ENCODE measurements at regions not wholly inside any gene's neighbourhood (a gene's known extent, or its start where the extent isn't known, plus 50 kb on each side); places are given as distances from the start of the nearest gene placed in this dataset.

DNA sequence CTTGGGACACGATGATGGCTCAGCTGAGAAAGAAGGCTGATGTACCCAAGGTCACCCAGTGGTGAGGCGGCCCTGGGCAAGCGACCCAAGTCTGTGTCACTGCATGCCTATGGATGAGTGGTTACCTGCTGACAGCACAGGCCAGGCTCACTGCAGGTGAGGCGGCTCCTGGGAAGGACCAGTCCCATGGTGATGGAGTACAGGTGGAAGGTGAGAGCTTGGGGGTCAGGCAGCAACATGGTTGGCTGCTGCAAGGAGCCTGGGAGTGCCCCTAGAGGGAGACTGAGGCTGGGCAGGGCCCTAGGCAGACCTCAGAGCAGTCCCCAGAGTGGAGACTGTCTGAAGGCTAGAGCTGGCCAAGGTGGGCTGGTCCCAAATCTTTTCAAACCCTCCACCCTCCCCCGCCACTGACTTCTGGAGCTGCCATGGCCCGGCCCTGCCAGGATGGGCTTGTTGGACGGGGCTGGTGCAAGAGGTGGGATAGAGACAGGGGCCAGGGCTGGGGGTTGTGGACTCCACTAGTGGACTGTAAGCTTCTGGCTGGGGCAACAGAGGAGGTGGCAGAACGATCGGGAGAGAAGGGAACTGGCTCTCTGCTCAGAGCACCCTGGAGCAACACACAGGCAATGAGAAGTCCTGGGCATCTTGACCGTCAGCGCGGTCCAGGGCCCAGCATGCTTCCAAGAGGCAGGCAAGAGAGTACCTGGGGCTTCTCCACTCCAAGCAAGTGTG lies 72.5 kb upstream of the SLC6A11 start:
- DNase-seq, result no peak

DNA sequence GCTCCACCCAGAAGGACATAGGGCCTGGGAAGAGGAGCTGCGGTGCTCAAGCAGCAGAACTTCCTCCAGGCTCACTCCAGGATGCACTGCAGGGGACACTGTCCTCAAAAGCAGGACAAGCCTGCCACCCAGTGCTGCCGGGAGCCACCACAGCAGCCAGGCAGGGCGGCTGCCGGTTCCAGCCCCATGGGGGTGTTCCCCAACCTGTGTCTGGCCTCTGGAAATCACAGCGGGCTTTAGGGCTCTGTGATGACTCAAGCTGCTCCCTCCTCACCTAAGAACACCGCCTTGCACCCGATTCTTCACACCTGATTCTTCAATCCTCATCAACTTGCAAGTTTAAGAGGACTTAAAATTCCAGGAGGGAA lies 71.9 kb upstream of the SLC6A11 start:
- peak; percentile 2 for DNase-seq

DNA sequence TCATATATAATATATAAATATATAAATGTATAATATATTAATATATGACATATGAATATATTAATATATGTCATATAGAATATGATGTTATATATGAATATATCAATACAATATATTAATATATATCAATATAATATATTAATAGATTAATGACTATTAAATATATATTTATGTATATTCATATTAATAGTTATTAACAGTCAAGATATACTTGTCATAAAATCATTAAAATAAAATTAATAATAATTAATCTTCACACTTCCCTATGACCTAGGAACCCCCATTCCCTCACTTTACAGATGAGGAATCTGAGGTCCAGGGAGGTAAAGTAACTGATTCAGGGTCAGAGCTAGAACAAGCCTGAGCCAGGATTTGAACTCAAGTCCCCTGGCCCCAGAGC lies 70.6 kb upstream of the SLC6A11 start:
- DNase-seq, result no peak

DNA sequence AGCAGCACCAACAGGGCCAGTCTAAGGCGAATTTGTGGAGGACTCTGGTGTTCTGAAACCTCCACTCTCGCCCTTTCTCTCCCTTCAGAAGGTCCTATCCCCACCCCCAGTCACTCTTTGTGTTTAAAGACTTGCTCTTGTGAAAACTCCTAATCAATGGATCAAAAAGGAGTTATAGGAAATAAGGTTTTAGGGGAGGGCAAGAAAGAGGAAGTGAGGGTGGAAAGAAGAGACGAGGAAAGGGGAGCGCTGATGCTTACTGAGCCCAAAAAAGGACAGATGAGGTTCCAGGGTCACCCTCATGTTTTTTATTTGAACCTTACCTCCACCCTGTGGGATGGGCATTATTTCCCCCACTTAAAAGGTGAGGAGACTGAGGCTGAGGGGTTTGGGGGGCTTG lies 70.0 kb upstream of the SLC6A11 start:
- DNase-seq, result no peak

DNA sequence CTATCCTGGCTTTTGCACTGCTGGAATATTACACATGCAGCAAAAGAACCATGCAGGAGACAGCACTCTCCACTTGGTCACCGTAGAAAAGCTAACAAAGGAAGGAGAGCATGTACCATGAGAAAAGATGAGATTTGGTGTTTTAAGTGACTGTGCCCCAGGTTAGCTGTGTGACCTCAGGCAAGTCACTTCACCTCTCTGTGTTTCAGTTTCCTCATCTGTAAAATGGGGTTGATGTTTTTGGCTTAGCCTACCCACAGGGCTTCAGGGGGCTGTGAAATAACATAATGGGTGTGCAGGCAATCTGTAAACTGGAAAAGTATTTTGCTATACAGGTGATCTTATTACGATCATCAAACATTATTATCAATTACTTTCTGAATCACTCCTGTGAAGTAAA lies 69.3 kb upstream of the SLC6A11 start:
- no peak for DNase-seq

DNA sequence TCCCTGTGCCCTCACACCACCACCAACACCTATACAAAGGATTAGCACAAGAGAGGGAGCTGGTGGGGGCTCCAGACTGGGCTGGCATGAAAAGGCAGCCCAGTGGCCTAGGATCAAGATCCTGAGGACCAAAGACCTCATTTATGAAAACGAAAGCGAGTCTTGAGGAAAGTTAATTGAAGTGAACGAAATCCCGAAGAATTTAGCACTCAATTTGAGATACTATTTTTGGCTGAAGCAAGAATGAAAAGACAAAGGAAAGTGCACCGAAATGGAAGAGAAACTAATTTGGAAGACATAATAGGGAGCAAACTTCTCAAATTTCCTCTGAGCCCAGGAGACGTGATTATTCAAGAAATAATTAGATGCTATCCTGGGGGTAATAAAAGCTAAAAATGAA lies 68.7 kb upstream of the SLC6A11 start:
- DNase-seq, result no peak

DNA sequence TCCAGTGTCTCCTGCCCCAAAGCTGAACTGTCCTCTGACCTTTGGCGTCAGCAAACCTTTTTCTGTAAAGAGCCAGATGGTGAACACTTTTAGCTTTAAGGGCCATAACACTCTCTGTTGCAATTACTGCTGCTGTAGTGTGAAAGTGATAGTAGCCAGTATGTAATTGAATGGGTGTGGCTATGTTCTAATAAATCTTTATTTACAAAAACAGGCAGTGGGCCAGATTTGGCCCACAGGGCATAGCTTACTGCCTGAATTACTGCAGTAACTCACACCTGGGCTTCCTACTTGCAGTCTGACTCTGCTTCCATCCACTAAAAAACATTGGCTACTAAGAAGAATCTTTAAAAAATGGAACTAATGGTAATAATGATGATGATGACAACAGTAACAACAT lies 68.0 kb upstream of the SLC6A11 start:
- no peak for DNase-seq

DNA sequence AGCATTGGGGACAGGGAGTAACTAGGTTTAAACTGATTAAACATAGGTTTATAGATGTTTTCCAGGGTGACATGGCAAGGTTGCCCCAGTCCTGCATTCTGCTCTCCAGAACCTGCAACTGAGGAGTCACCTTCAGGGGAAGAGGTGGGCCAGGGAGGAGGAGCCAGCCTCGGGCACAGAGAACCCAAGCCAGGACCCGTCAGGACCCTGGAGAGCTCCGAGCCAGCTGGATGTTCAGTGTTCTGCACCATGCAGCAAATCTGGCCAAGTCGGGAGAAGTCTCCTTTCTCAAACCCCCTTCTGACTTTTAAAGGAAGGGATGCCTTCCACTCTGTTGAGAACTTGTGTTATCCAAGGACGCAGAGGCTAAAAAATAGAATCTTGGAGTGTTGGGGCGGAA lies 62.1 kb upstream of the SLC6A11 start:
- DNase-seq, result no peak

DNA sequence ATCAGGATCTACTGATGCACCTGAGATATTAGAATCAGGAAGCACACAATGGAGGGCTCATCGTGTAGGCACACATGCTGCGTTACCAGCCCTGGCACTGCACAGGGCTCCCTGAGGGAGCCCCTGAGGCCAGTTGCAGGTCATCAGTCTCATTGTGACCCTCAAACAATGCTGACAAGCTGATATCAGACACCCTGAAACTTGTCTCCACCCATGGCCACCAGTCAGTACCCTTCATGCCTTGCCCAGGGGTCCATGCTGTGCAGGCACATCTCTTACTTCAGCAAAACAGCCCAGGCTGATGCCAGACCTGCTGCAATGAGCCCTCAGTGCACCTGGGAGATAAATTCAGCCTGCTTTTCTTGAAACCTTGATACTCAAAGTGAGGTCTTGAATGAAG lies 59.5 kb upstream of the SLC6A11 start:
- no peak for DNase-seq

DNA sequence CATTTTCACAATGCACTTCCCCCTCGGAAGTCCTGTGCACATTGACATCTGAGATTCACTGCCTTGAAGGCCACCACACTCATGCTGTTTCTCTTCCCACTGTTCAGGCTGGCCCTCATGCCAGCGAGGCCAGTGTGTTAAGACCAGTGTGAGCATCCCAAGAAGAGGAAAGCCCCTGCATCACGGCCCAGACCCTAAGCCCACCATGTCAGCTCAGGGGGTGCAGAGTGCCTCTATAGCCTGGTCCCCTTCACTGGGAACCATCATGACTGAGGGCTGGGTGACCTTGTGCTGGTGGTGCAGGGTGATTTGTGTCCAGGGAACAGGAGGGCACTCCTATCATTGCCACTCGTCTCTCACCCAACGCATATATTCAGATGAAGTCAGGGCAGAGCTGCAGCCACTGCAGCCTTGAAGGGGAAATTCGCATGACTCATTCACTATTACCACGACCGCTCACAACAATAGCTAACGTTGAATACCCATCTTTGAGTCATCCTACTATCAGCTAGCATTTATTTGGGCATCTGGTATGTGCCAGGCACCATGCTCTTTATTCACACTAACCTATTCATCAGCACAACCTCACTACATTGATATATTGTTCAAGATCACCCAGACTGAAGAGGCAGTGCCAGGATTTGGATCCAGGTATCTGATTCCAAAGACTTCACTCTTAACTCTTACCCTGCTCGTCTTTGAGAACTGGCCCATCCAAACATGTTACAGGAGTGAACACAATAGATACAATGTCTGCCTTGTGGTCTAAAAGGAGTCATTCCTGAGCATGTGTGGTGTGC lies 58.8 kb upstream of the SLC6A11 start:
- no peak for DNase-seq

DNA sequence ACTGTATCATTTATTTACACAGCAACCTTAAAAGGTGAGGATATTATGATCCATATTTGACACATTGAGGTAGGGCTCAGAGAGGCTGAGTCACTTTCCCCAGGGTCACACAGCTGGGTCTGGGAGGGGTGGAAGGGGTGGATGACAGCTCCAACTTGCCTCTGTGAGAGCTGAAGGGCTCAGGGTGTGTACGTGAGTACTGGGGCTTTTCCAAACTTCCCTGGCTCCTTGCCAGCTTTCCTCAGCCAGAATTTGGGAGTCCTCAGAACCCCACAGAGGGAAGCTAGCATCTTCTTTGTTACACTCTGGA lies 58.3 kb upstream of the SLC6A11 start:
- DNase-seq, result no peak

DNA sequence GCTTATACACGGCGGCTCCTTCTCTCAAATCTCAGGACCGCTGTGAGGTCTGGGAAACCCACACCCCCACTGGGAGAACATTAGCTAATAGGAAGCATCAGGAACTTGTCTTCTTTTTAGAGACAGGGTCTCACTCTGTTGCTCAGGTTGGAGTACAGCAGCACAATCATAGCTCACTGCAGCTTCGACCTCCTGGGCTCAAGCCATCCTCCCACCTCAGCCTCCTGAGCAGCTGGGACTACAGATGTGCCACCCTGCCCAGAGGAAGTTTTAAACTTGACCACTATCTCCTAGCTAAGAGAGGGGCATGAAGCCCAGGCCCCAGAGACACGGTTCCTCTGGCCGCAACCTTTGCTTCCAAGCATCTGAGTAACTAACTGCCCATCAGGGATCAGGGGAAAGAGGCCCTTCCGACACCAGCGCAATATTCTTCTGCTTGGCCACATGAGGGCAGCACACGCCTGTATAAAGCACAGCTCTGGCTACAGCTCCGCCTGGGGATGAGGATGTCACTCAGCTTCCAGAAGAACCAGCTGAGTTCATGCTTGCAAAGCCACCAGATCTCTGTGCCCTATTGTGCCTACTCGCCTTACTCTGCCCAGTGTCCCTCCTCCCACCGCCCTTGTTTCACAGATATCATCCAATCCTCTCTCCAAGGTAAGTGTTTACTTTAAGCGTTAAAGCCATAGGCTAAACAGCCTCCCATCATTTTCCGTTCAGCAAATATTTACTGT lies 57.6 kb upstream of the SLC6A11 start:
- DNase-seq, result no peak

DNA sequence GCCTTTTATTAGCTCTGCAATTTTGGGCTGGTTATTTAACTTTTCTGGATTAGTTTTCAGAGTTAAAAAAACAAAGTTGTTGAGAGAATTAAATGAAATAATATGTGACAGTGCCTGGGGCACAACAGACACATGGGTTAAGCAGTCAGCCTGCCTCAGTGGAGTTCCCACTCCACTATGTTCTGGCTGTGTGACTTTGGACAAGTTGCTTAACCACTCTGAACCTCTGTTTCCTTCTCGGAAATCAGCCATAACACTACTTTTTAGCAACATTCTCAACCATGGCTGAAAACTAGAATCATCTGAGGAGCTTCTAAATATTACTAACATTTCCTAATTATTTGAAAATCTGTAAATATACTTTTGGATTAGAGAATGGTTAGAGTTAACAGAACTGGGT lies 56.5 kb upstream of the SLC6A11 start:
- no peak for DNase-seq

DNA sequence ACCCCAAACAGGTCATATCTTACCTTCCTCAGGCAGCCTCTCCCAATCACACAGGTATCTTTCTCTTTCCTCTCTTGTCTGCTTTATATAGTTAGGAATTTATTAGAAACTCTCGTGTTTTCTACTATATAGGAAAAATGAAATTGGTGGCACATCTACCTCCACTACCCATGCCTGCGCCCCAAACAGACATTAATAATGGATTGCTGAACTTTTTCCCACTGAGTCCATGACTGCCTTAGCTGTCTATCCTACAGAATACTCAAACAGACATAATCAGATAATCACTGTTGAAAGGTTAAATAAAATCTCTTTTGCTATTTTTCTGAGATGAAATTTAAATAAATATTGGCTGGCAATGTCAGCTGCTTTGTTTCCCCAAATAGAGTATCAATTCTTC lies 55.8 kb upstream of the SLC6A11 start:
- DNase-seq, result no peak

DNA sequence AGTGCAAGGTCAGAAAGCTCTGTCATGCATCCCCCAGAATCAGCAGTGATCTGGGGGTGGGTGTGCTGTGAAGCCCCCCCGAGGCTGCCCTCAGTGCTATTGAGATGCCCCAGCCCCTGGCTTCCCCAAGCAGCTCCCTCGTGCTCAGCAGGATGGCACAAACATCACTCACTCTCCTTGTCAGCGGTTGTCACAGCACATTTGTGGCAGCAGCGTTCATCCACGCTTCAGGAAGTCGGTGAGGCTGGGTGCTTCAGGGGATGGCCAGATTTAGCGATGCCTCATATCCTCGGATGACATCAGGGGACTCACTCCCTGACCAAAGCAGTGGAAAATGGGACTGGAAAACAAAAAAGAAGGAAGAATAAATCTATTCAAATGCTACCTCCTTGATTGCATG lies 54.4 kb upstream of the SLC6A11 start:
- no peak for DNase-seq

DNA sequence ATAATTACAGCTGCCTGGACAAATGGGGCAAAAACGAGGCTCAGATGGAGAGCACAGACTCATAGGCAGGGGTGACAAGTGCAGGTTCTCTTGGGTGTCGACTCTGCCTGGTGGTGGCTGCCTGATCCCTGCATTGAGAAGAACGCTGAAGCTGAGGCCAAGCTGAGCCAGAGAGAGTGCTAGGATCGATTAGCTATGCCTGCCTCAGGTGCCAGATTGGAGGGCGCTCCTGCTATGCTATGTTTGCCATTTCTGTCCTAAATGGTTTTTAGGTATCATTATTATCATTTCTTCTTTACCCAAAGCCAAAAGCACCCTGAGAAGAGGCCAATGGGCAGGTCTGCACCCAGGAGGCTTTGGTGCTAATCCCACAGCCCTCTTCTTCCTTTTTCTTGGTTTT lies 53.9 kb upstream of the SLC6A11 start:
- no peak for DNase-seq

DNA sequence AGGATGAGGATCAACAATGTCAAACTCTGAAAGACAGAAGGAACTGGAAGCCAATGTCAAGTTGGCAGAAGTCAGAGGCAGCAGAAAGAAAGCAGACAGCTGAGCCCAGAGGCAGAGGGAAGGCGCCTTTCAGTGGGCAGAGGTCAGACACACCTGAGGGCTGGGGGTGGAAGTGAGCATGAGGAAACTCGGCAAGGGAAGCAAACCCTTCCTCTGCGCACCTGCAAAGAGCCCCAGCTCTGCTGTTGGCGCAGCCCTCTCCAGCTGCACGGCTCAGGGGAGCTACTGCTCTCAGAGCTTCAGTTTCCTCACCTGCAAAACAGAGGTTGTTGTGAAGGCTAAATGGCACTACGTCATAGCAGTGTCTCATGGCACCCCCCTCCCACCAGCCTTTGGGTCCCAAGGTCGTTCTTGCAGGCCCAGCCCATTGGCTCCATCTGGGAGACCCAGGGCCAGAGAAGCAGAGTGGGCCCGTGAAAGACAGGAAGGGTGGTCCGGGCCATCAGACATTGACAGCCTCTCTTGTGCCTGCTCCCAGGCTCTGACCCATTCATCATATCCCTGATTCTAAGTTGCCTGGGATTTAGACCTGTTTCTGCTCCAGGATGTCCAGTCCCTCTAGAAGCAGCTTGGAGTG lies 53.3 kb upstream of the SLC6A11 start:
- DNase-seq, result no peak

DNA sequence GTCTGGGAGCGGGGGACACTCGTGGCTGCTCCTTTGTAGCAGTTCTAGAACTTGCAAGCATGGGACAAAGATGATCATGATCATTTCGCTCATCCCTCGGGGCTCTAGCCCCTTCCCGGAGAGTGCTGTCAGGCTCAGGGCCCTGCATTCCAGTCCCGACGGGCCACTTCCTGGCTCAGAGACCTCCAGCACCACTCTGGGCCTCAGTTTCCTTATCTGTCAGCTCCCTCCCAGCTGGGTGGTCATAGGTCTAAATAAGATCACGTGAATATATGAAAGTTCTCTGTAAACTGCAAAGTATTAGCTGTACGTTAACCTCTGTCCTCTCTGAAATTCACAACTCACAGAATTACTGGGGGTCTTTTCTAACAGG lies 52.8 kb upstream of the SLC6A11 start:
- no peak for DNase-seq

DNA sequence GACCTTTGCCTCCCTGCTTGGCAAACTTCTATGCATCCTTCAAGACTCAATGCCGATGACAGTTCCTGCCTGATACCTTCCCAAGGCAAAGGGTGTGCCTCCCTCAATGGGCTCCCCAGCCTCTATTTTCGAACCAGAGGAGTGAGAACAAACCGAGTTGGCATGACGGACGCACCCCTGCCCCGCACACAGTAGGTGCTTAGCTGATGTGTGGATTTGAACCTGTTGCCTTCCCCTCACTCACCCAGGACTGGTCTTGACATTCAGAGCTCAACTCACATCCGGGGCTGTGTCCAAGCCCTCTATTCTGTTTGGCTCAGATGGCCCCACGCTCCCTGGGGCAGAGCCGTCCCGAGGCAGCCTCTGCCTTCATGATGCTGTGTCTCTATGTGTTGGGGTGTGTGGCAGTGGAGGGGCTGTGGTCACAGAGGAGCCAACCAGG lies 52.2 kb upstream of the SLC6A11 start:
- no peak for DNase-seq

DNA sequence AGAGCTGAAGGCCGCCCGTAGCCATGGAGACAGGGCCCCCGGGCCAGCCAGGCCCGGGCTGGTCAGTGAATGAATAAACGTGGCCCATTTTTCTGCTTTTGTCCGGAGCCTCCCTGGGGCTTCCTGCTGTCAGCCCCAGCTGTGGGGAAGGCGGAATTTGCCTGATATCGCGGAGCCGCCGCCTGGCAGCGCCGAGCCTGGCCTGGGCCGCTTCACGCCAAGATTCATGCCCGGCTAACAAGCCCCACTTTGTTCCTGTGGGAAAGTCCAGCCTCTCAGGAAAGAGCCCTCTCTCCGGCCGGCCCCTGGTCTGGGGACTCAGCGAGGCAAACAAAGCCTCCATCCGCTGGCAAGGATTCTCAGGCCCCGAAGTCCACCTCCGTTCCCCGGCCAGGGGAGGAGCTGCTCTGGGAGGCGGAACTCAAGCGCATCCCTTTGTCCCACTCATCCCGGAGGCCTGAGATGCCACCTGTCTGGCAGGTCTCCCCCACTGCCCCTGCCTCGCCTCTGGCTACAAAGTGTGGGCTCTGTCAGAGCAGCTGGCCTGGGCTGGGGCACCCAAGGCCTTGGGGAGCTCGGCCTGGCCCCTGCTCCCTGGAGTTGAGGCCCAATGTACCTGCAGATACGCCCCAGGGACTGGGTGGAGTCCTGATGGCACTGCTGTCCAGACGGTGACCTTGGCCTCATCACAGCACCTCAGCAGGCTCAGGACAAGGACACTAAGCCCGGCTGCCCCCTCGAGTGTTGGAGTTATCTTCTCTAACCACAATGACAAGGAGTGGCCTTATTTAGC lies 51.6 kb upstream of the SLC6A11 start:
- no peak for DNase-seq

DNA sequence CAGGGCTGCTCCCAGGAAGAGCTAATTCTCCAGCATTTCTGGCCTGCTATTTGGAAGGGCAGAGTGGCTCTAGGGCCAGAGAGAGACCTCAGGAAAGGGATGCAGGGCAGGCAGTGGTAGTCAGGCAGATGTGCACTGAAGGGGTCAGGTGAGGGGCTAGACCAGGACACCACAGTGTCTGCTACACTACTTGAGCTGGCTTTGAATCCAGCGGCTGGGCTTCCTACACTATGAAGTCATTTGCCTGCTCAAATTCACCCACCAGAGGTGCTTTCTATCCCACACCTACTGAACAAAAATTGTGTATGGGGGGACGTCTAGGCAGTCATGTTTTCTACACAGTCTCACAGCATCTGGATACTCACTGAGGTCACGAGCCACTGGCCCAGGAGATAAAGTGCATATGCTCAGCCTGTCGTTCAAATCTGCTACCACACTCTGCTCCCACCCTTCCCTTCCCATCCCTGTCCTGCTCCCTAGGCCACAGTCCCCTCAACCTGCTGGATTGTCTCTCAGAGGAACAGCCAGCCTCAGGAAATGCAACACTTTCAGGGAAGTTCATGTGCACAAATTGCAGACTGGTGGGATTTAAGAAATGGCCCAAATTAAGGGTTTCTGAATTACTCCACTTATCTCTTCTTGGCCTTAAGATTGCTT lies 49.9 kb upstream of the SLC6A11 start:
- no peak for DNase-seq
